ENCODE measurements at regions not wholly inside any gene's neighbourhood (a gene's known extent, or its start where the extent isn't known, plus 50 kb on each side); places are given as distances from the start of the nearest gene placed in this dataset.

DNA sequence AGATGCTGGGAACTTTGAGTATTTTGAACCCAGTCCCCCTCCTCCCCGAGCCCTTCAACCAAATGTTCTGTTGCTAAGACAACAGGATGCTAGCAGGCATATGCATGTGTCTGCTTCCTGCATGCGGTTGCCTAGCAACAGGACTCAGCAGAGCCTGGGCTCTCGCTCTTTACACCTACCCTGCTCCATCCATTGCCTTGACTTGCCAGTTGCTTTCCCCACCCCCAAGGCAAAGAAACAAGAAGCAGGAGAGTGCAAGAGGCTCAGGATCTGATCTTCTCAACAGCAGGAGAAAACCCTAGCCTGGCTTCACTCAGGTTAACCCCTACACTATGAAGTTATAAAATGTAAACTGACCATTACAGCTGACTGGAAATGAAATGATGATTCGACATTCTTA is 393.0 kb downstream of the IGSF11 start:
- TF ChIP-seq, protein P1, sequence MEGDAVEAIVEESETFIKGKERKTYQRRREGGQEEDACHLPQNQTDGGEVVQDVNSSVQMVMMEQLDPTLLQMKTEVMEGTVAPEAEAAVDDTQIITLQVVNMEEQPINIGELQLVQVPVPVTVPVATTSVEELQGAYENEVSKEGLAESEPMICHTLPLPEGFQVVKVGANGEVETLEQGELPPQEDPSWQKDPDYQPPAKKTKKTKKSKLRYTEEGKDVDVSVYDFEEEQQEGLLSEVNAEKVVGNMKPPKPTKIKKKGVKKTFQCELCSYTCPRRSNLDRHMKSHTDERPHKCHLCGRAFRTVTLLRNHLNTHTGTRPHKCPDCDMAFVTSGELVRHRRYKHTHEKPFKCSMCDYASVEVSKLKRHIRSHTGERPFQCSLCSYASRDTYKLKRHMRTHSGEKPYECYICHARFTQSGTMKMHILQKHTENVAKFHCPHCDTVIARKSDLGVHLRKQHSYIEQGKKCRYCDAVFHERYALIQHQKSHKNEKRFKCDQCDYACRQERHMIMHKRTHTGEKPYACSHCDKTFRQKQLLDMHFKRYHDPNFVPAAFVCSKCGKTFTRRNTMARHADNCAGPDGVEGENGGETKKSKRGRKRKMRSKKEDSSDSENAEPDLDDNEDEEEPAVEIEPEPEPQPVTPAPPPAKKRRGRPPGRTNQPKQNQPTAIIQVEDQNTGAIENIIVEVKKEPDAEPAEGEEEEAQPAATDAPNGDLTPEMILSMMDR (IDR thresholded peaks at IDR 0.05 in 8 of 11, conservative IDR thresholded peaks at IDR 0.05 in 3 of 11) = no peak
- TF ChIP-seq POLR2AphosphoS5 (IDR thresholded peaks at IDR 0.05) (no peak), POLR2A (IDR thresholded peaks at IDR 0.05) (no peak)

All from spleen (tissue), 7 donors.